ENCODE measurements at regions not wholly inside any gene's neighbourhood (a gene's known extent, or its start where the extent isn't known, plus 50 kb on each side); places are given as distances from the start of the nearest gene placed in this dataset.

DNA sequence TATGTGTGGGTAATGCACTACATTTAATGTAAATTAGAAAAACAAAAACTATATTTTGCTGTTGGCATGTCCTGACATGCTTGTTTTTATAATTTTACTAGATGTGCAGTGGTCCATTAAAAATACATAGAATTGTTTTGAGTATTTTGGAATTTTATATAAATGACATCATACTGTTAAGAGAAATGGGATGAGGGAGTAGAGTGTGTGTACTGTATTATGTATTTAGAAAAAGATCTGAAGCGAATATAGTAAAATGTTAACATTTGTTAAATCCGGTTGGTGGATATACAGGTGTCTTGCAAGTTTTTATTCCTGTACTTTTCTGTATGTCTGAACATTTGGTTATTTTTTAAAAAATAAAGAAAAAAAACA is 288.4 kb upstream of the SATB1 start:
- Histone ChIP-seq H3K4me3 (ENCODE audit: low read length in 2 of 2) (no peak overlapping the region), H3K79me1 (ENCODE audit: low read depth, low read length) (no peaks in the 10 kb centered on the region), H3K4ac (ENCODE audit: low read length) (no peak overlapping the region), H3K9ac (ENCODE audit: low read depth, low read length, poor library complexity) (no peak overlapping the region), H3K4me2 (ENCODE audit: insufficient read depth, low read length, poor library complexity, severe bottlenecking) (no peak overlapping the region), H3K27ac (replicated peaks; ENCODE audit: low read length) (no peak overlapping the region), H2BK120ac (ENCODE audit: low read depth, low read length) (no peak overlapping the region), H3K23ac (ENCODE audit: low read depth, low read length, poor library complexity) (no peak overlapping the region), H2AK5ac (ENCODE audit: low read depth, low read length) (no peak overlapping the region), H2BK5ac (ENCODE audit: low read length) (no peak overlapping the region), H4K8ac (ENCODE audit: low read depth, low read length) (no peak overlapping the region), H2BK12ac (ENCODE audit: low read length) (no peak overlapping the region), H4K91ac (ENCODE audit: low read depth, low read length, poor library complexity) (no peak overlapping the region), H3K9me3 (replicated peaks in 1 of 2; ENCODE audit: control insufficient read depth in 2 of 2, insufficient read depth in 1 of 2, low read depth in 1 of 2, low read length in 2 of 2) (no peaks in the 10 kb centered on the region), H2AFZ (ENCODE audit: low read length) (no peak overlapping the region), H3K4me1 (ENCODE audit: control insufficient read depth in 2 of 2, insufficient read depth in 1 of 2, low read depth in 1 of 2, low read length in 2 of 2) (no peaks in the 10 kb centered on the region), H2BK15ac (ENCODE audit: low read length) (no peak overlapping the region), H3K18ac (ENCODE audit: low read length) (no peak overlapping the region), H3K27me3 (ENCODE audit: control insufficient read depth in 3 of 3, insufficient read depth in 3 of 3, low read depth in 1 of 3, low read length in 3 of 3) (no peaks in the 10 kb centered on the region), H3K14ac (ENCODE audit: low read length) (no peak overlapping the region), H3K36me3 (replicated peaks in 1 of 2; ENCODE audit: control insufficient read depth in 2 of 2, insufficient read depth in 2 of 2, low read length in 2 of 2) (no peaks in the 10 kb centered on the region)
- DNase-seq (ENCODE audit: low spot score): no peak
- 100% methylated on average over 1 of the region's 2 CpGs; no CpG with 5 or more reads in 1 of the 2 donors for WGBS, 2 donors (ENCODE audit: extremely low coverage in 2 of 2, insufficient read length in 2 of 2, insufficient replicate concordance in 1 of 2)

DNA sequence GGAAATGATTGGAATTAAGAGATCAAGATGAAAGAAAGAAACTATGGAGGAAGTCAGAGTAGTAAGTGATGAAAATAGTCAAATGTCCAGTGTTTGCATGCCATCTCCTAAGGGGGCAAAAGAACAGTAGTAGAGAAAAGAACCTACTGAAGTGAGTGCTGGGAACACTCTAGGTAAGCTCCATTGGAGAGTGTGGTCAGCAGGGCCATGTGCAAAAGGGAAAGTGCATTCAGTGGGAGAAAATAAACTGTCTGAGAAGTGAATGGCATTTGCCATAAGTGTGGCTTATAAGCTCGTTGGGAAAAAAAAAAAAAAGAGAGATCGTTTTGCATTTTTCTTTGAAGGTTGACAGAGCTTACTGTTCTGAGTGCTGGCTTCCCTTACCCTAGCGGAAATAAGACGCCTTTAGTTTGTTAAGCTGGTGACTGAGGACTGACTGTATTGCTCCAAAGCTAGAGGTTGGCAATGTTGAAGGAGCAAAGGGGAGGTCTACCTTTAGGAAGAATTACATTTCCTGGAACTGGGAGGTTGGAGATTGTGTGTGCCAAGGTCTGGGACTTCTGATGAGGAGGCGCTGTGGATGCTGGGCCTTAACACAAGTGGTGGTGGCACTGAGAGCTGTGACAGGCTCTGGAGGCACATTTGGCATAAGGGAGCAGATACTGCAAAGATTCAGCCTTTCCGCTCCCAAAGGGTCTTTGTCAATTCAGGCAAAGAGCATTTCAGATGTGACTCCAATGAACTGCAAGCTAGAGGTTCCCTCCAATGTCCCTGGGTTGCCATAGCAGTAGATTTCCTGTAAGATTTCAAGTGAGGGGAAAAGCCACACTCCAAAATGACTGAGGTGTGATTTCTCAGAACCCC is 287.8 kb upstream of the SATB1 start:
- Histone ChIP-seq H4K91ac (ENCODE audit: low read depth, low read length, poor library complexity) (no peak overlapping the region), H2AFZ (ENCODE audit: low read length) (no peak overlapping the region), H3K4me3 (ENCODE audit: low read length in 2 of 2) (no peak overlapping the region), H3K36me3 (replicated peaks in 1 of 2; ENCODE audit: control insufficient read depth in 2 of 2, insufficient read depth in 2 of 2, low read length in 2 of 2) (no peaks in the 10 kb centered on the region), H3K9me3 (replicated peaks in 1 of 2; ENCODE audit: control insufficient read depth in 2 of 2, insufficient read depth in 1 of 2, low read depth in 1 of 2, low read length in 2 of 2) (no peaks in the 10 kb centered on the region), H2BK15ac (ENCODE audit: low read length) (no peak overlapping the region), H4K8ac (ENCODE audit: low read depth, low read length) (no peak overlapping the region), H2BK12ac (ENCODE audit: low read length) (no peak overlapping the region), H3K18ac (ENCODE audit: low read length) (peak overlapping the region; percentile 12), H2BK120ac (ENCODE audit: low read depth, low read length) (no peak overlapping the region), H3K4ac (ENCODE audit: low read length) (no peak overlapping the region), H3K27ac (replicated peaks; ENCODE audit: low read length) (no peak overlapping the region), H3K27me3 (ENCODE audit: control insufficient read depth in 3 of 3, insufficient read depth in 3 of 3, low read depth in 1 of 3, low read length in 3 of 3) (no peaks in the 10 kb centered on the region), H2BK5ac (ENCODE audit: low read length) (no peak overlapping the region), H3K9ac (ENCODE audit: low read depth, low read length, poor library complexity) (no peak overlapping the region), H3K23ac (ENCODE audit: low read depth, low read length, poor library complexity) (no peak overlapping the region), H3K14ac (ENCODE audit: low read length) (no peak overlapping the region), H3K79me1 (ENCODE audit: low read depth, low read length) (no peaks in the 10 kb centered on the region), H3K4me1 (ENCODE audit: control insufficient read depth in 2 of 2, insufficient read depth in 1 of 2, low read depth in 1 of 2, low read length in 2 of 2) (no peaks in the 10 kb centered on the region), H3K4me2 (ENCODE audit: insufficient read depth, low read length, poor library complexity, severe bottlenecking) (no peak overlapping the region), H2AK5ac (ENCODE audit: low read depth, low read length) (no peak overlapping the region)
- WGBS, 2 donors (ENCODE audit: extremely low coverage in 2 of 2, insufficient read length in 2 of 2, insufficient replicate concordance in 1 of 2): no CpG with 5 or more reads among the region's 6 CpGs
- no peak for DNase-seq (ENCODE audit: low spot score)

DNA sequence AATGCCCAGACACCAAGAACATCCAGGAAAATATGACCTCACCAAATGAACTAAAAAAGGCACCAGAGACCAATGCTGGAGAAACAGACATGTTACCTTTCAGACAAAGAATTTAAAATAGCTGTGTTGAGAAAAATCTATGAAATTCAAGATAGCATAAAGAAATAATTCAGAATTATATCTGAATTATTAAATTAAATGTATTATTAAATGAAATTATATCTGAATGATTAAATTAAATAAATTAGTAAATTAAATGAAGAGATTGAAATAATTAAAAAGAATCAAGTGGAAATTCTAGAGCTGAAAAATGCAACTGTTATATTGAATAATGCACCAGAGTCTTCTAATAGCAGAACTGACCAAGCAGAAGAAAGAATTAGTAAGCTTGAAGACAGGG is 279.2 kb upstream of the SATB1 start:
- H3K23ac ChIP-seq (ENCODE audit: low read depth, low read length, poor library complexity): no peak overlapping the region
- H2AK5ac ChIP-seq (ENCODE audit: low read depth, low read length): no peak overlapping the region
- H3K79me1 ChIP-seq (ENCODE audit: low read depth, low read length): no peaks in the 10 kb centered on the region
- no peak overlapping the region for H3K4me3 ChIP-seq (ENCODE audit: low read length in 2 of 2)
- H3K27me3 ChIP-seq (ENCODE audit: control insufficient read depth in 3 of 3, insufficient read depth in 3 of 3, low read depth in 1 of 3, low read length in 3 of 3): no peaks in the 10 kb centered on the region
- H3K27ac ChIP-seq (replicated peaks; ENCODE audit: low read length): no peak overlapping the region
- no peaks in the 10 kb centered on the region for H3K4me1 ChIP-seq (ENCODE audit: control insufficient read depth in 2 of 2, insufficient read depth in 1 of 2, low read depth in 1 of 2, low read length in 2 of 2)
- no peak overlapping the region for H2BK5ac ChIP-seq (ENCODE audit: low read length)
- no peak overlapping the region for H3K9ac ChIP-seq (ENCODE audit: low read depth, low read length, poor library complexity)
- H2AFZ ChIP-seq (ENCODE audit: low read length): no peak overlapping the region
- no peak overlapping the region for H2BK120ac ChIP-seq (ENCODE audit: low read depth, low read length)
- H2BK12ac ChIP-seq (ENCODE audit: low read length): no peak overlapping the region
- no peak overlapping the region for H3K18ac ChIP-seq (ENCODE audit: low read length)
- no peak overlapping the region for H4K91ac ChIP-seq (ENCODE audit: low read depth, low read length, poor library complexity)
- H3K14ac ChIP-seq (ENCODE audit: low read length): no peak overlapping the region
- H2BK15ac ChIP-seq (ENCODE audit: low read length): no peak overlapping the region
- H3K9me3 ChIP-seq (replicated peaks in 1 of 2; ENCODE audit: control insufficient read depth in 2 of 2, insufficient read depth in 1 of 2, low read depth in 1 of 2, low read length in 2 of 2): no peaks in the 10 kb centered on the region
- no peak for DNase-seq (ENCODE audit: low spot score)
- no peaks in the 10 kb centered on the region for H3K36me3 ChIP-seq (replicated peaks in 1 of 2; ENCODE audit: control insufficient read depth in 2 of 2, insufficient read depth in 2 of 2, low read length in 2 of 2)
- H3K4me2 ChIP-seq (ENCODE audit: insufficient read depth, low read length, poor library complexity, severe bottlenecking): no peak overlapping the region
- H4K8ac ChIP-seq (ENCODE audit: low read depth, low read length): no peak overlapping the region
- no peak overlapping the region for H3K4ac ChIP-seq (ENCODE audit: low read length)

DNA sequence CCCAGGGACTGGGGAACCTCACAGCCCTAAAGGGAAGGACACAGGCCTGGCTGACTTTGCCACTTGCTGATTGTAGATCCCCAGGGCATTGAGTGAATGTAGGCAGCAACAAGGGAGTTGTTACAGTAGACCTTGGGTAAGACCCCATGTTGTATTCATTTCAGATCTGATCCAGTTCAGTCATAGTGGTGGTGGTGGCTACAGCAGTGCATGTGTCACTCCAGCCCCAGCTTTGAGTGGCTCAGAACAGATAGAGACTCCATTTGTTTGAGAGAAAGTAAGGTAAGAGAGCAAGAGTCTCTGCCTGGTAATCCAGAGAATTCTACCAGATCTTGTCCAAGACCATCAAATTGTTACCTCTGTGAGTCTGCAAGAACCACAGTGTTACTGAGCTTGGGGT is 278.7 kb upstream of the SATB1 start:
- no peak overlapping the region for H3K27ac ChIP-seq (replicated peaks; ENCODE audit: low read length)
- no peak overlapping the region for H3K18ac ChIP-seq (ENCODE audit: low read length)
- no peak overlapping the region for H2BK120ac ChIP-seq (ENCODE audit: low read depth, low read length)
- no peak overlapping the region for H2BK5ac ChIP-seq (ENCODE audit: low read length)
- H3K4ac ChIP-seq (ENCODE audit: low read length): no peak overlapping the region
- H3K79me1 ChIP-seq (ENCODE audit: low read depth, low read length): no peaks in the 10 kb centered on the region
- no peak overlapping the region for H3K23ac ChIP-seq (ENCODE audit: low read depth, low read length, poor library complexity)
- H2AK5ac ChIP-seq (ENCODE audit: low read depth, low read length): no peak overlapping the region
- H3K4me1 ChIP-seq (ENCODE audit: control insufficient read depth in 2 of 2, insufficient read depth in 1 of 2, low read depth in 1 of 2, low read length in 2 of 2): no peaks in the 10 kb centered on the region
- H3K4me3 ChIP-seq (ENCODE audit: low read length in 2 of 2): no peak overlapping the region
- no peak for DNase-seq (ENCODE audit: low spot score)
- no peak overlapping the region for H3K4me2 ChIP-seq (ENCODE audit: insufficient read depth, low read length, poor library complexity, severe bottlenecking)
- H3K27me3 ChIP-seq (ENCODE audit: control insufficient read depth in 3 of 3, insufficient read depth in 3 of 3, low read depth in 1 of 3, low read length in 3 of 3): no peaks in the 10 kb centered on the region
- H2BK12ac ChIP-seq (ENCODE audit: low read length): no peak overlapping the region
- H3K14ac ChIP-seq (ENCODE audit: low read length): no peak overlapping the region
- H2AFZ ChIP-seq (ENCODE audit: low read length): no peak overlapping the region
- H2BK15ac ChIP-seq (ENCODE audit: low read length): no peak overlapping the region
- no peaks in the 10 kb centered on the region for H3K36me3 ChIP-seq (replicated peaks in 1 of 2; ENCODE audit: control insufficient read depth in 2 of 2, insufficient read depth in 2 of 2, low read length in 2 of 2)
- H4K8ac ChIP-seq (ENCODE audit: low read depth, low read length): no peak overlapping the region
- H3K9ac ChIP-seq (ENCODE audit: low read depth, low read length, poor library complexity): no peak overlapping the region
- no peaks in the 10 kb centered on the region for H3K9me3 ChIP-seq (replicated peaks in 1 of 2; ENCODE audit: control insufficient read depth in 2 of 2, insufficient read depth in 1 of 2, low read depth in 1 of 2, low read length in 2 of 2)
- no peak overlapping the region for H4K91ac ChIP-seq (ENCODE audit: low read depth, low read length, poor library complexity)

Data from neuronal stem cell (in vitro differentiated cells).